AG09309 (cell line): ENCODE measurements at regions not wholly inside any gene's neighbourhood (a gene's known extent, or its start where the extent isn't known, plus 50 kb on each side); places are given as distances from the start of the nearest gene placed in this dataset.

Source experiments
- DNase-seq: peaks from one replicate; pipeline ENCODE4 v3.0.0-alpha.2; 2010; ENCODE audit warnings: low read depth
- H3K4me3 ChIP-seq: 2 replicates; pipeline ENCODE4 v1.5.1; 2011; ENCODE audit warnings: mild to moderate bottlenecking, low read depth, low read length, moderate library complexity; ENCODE audit not compliant: control insufficient read depth
- CTCF ChIP-seq: IDR thresholded peaks from 2 replicates; pipeline ENCODE4 v1.5.1; 2011; ENCODE audit warnings: mild to moderate bottlenecking, low read depth, low read length, inconsistent platforms; ENCODE audit not compliant: insufficient read depth, control insufficient read depth; ENCODE audit errors: missing control alignments

GRCh38 chr7:156234666-156235494 is 405.7 kb upstream of the RNF32 start:
- DNase-seq: no peak
- no peak for TF ChIP-seq CTCF
- H3K4me3 ChIP-seq: no peak overlapping the region

GRCh38 chr7:156234192-156234591 is 406.4 kb upstream of the RNF32 start:
- no peak for DNase-seq
- H3K4me3 ChIP-seq: no peak overlapping the region
- no peak for TF ChIP-seq CTCF

DNA sequence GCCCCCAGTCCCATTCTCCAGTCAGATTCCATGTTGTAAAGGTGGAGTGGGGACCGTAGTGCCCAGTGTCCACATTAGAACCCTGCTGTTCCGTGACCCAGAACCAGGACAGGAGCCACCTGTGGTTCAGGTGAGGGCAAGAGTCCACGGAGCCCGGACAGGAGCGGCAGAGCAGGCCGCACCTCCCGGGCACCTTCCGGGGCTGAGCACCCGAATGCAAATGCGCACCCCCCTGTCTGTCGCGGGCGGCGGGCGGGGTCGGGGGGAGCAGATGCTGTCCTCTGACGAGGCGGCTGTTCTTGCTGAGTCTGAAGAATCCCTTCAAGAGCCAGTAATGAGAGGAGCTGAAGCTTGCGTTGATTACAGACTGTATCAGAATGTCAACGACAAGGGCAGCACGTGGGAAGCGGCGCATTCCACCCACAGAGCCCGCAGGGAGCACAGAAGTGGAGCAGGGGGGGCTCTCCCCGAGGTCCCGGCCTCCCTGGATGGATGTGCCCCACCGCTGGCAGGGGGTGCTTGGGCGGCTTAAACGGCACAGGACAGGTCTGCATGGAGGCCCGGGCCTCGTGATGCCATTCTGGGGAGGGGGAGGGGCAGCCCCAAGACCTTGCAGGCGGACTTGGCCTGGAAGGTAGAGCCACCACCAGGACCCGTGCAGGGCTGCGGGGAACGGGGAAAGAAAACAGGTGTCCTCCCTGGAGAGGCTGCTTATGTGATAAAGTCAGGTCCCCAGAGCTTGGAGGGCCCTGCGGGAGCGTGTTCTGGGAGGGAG is 407.5 kb upstream of the RNF32 start:
- DNase-seq: no peak
- TF ChIP-seq CTCF: no peak

DNA sequence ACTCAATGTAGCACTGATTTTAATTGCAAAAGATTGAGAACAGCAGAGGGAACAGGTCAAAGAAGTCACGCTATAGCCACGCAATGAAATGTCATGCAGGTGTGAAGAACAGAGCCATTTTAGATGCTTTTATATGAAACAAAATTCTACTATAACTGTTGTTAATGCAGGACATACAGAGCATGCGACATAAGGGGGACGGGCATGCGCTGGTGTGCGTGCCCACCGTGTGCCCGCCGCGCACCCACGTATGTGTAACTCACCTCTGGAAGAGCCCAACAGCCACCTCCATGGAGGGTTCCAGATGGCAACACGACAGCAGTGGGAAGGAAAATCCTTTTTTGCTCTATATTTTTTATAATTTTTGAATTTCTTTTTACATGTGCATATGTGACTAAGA is 410.0 kb upstream of the RNF32 start:
- no peak overlapping the region for H3K4me3 ChIP-seq
- no peak for TF ChIP-seq CTCF
- no peak for DNase-seq

More for the DNA sequence above, 407.5 kb upstream of the RNF32 start:
- no peak overlapping the region for H3K4me3 ChIP-seq

GRCh38 chr7:156224833-156225225 is 412.6 kb upstream of the SHH start:
- H3K4me3 ChIP-seq: no peak overlapping the region
- TF ChIP-seq CTCF: no peak
- DNase-seq: no peak

DNA sequence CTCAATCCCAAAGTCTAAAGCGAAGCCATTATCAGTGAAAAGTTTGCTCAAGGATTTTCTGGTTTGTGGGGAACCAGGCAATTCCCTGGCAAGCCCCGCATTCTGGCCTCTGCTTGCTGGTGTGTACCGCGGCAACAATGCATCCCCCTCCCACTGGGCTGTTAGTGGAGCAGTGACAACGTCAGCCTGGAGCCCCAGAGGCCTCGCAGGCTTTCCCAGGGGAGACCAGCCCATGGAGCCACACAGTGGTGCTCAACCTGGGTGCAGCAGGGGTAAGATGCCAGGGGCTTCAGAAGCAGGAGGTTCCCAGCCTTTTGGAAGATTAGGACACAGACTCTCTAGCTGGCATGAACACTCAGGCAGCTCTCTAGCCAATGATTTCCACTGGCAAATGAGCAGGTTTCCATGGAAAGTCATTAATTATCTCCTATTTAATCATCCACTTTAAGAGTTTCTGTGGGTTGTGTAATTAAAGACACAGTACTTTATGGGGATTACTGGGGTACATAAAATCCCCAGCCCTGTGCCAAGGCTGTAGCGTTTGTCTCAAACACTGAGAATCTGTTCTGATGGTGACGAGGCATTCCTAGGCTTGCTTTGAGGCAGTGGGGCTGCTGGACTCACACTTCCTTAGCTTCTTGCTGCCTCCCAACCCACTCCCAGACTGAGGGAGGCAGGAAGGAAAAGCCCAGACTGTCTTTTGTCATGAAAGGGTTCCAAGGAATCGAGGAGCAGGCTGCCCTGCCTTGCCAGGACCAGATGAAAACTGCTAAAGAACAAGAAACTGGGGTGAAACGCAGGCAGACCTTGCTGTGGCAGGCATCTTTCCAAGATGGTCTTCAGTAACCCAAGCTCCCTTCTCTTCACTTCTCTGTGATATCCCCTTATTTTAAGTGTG is 411.9 kb upstream of the SHH start:
- DNase-seq: no peak
- no peak for TF ChIP-seq CTCF
- no peak overlapping the region for H3K4me3 ChIP-seq
